ENCODE measurements at regions not wholly inside any gene's neighbourhood (a gene's known extent, or its start where the extent isn't known, plus 50 kb on each side); places are given as distances from the start of the nearest gene placed in this dataset.

DNA sequence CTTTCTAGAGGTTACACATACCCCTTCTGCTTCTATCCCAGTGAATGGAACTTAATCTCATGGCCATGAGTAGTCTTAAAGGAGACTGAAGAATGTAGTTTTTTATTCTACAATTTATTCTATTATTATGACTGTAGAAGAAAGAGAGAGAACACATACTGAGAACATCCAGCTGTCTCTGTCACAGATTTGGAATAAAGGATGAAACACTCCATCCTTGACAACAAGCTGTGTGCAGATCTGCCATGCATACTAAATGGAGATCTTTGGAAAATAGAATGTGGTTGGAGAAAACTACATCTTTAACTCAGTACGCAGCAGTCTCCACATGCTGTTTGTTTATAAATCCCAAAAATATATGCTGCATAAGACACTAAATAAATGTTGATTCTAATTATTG, 54.1 kb upstream of the NUDT7 start:
- no peak for DNase-seq

DNA sequence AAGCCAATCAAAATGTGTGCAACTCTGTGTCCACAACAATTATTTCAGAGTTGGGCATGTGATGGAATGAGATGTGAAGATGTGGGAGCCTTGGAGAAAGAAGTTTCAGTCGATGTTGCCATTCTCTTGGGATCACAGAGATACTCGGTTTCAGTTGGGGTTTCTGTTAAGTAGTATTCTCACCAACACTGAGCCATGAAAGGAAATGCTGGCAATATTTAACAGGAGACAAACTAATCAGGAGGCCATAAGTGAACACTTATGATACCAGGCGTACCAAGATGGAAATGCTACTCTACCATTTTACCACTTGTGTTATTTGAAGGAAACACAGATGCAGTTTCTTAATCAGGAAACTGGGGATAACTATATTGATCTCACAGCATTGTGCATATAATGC, 53.3 kb upstream of the NUDT7 start:
- DNase-seq, result no peak

Measured in NCI-H2029 (cell line).